B cell (primary cell): ENCODE measurements at regions not wholly inside any gene's neighbourhood (a gene's known extent, or its start where the extent isn't known, plus 50 kb on each side); places are given as distances from the start of the nearest gene placed in this dataset.

Experiments used
- ATAC-seq: fragments of 200-7000 bp; cut with Tn5 transposase; one replicate; pipeline ENCODE4 v1.10.0; 2021; ENCODE audit warnings: low read depth, mild to moderate bottlenecking, moderate number of reproducible peaks, moderate library complexity
- CTCF ChIA-PET: fragments of 350-600 bp; sonication (Branson Sonifier 250); formaldehyde crosslinking; loops from one replicate; lab custom pipeline; 2021; ENCODE audit warnings: antibody characterized with exemption, inconsistent platforms; lab: Charles Lee
- POLR2A ChIA-PET: fragments of 350-600 bp; sonication (Branson Sonifier 250); formaldehyde crosslinking; loops from one replicate; lab custom pipeline; 2021; ENCODE audit warnings: antibody characterized with exemption; lab: Charles Lee
- DNase-seq: peaks from one replicate; pipeline ENCODE4 v3.0.0; 2013
- H2AFZ ChIP-seq: 2 replicates; pipeline ENCODE4 v1.6.1; 2012; ENCODE audit warnings: mild to moderate bottlenecking, low read depth, low read length; ENCODE audit not compliant: insufficient read depth, poor library complexity, severe bottlenecking
- H3K27ac ChIP-seq, 2 donors: 1 replicate in 1 of 2; 2 replicates in 1 of 2; pipeline ENCODE4 v1.5.1; 2012 to 2013; ENCODE audit warnings: low read length in 2 of 2, mild to moderate bottlenecking in 2 of 2, moderate library complexity in 1 of 2
- H3K27me3 ChIP-seq, 4 experiments: fragments of 200-600 bp in 1 of 4; sonication (generic) in 1 of 4; replicated peaks in 1 of 4; 1 replicate in 2 of 4; 2 replicates in 2 of 4; pipeline versions ENCODE4 v1.6.1 to v1.7.0; 2013 to 2016; ENCODE audit warnings: low read length in 3 of 4, mild to moderate bottlenecking in 2 of 4, mixed read lengths in 1 of 4, moderate library complexity in 1 of 4; ENCODE audit not compliant: insufficient read depth in 4 of 4, control insufficient read depth in 3 of 4; ENCODE audit errors: control extremely low read depth in 1 of 4
- H3K36me3 ChIP-seq, 2 experiments: replicated peaks in 1 of 2; 1 replicate in 1 of 2; 2 replicates in 1 of 2; pipeline versions ENCODE4 v1.6.1 to v1.7.1; 2013; ENCODE audit warnings: low read length in 1 of 2; ENCODE audit not compliant: insufficient read depth in 2 of 2, control insufficient read depth in 1 of 2; ENCODE audit errors: control extremely low read depth in 1 of 2, extremely low read depth in 1 of 2
- H3K4me1 ChIP-seq, 2 donors: fragments of 200-600 bp in 1 of 2; sonication (generic) in 1 of 2; 1 replicate in 1 of 2; 2 replicates in 1 of 2; pipeline versions ENCODE4 v1.5.1 to v1.6.1; 2013 to 2017; ENCODE audit warnings: low read length in 2 of 2; ENCODE audit not compliant: control insufficient read depth in 2 of 2, insufficient read depth in 2 of 2
- H3K4me2 ChIP-seq: replicated peaks from 2 replicates; pipeline ENCODE3; 2012; ENCODE audit warnings: mild to moderate bottlenecking, low read depth, low read length; ENCODE audit not compliant: poor library complexity, severe bottlenecking
- H3K4me3 ChIP-seq, 5 experiments: fragments of 200-600 bp in 1 of 5; sonication (generic) in 1 of 5; 1 replicate in 3 of 5; 2 replicates in 2 of 5; pipeline versions ENCODE4 v1.5.1 to v1.7.0; 2011 to 2016; ENCODE audit warnings: low read length in 4 of 5, mild to moderate bottlenecking in 4 of 5, low read depth in 2 of 5, control low read depth in 1 of 5, moderate library complexity in 1 of 5; ENCODE audit not compliant: insufficient read depth in 1 of 5; ENCODE audit errors: control extremely low read depth in 1 of 5, extremely low read depth in 1 of 5
- H3K79me2 ChIP-seq: fragments of 200-600 bp; sonication (generic); one replicate; pipeline ENCODE4 v1.6.0; 2016; ENCODE audit warnings: low read length; ENCODE audit not compliant: control insufficient read depth, insufficient read depth
- H3K9ac ChIP-seq: fragments of 200-600 bp; sonication (generic); 2 replicates; pipeline ENCODE4 v1.6.1; 2017; ENCODE audit warnings: mild to moderate bottlenecking, low read length, moderate library complexity
- H3K9me3 ChIP-seq, 3 donors: one replicate each; pipeline versions ENCODE4 v1.6.1 to v1.7.1; 2013; ENCODE audit warnings: low read length in 2 of 3; ENCODE audit not compliant: control insufficient read depth in 2 of 3, insufficient read depth in 1 of 3; ENCODE audit errors: control extremely low read depth in 1 of 3
- H4K20me1 ChIP-seq: 2 replicates; pipeline ENCODE4 v1.6.0; 2012; ENCODE audit warnings: mild to moderate bottlenecking, low read length; ENCODE audit not compliant: insufficient read depth, control insufficient read depth, poor library complexity, severe bottlenecking
- H3K27ac Mint-ChIP-seq: one replicate; pipeline ENCODE4 v1.8.0; 2021; ENCODE audit warnings: mixed read lengths
- H3K27me3 Mint-ChIP-seq: one replicate; pipeline ENCODE4 v1.8.0; 2021; ENCODE audit warnings: mixed read lengths
- H3K4me1 Mint-ChIP-seq: one replicate; pipeline ENCODE4 v1.8.0; 2021; ENCODE audit warnings: mixed read lengths
- H3K4me3 Mint-ChIP-seq: one replicate; pipeline ENCODE4 v1.8.0; 2021; ENCODE audit warnings: mixed read lengths
- H3K9me3 Mint-ChIP-seq: one replicate; pipeline ENCODE4 v1.8.0; 2022; ENCODE audit warnings: mixed read lengths; ENCODE audit not compliant: insufficient read depth
- EZH2 ChIP-seq: IDR thresholded peaks from 2 replicates; pipeline ENCODE4 v1.6.1; 2012; ENCODE audit warnings: borderline replicate concordance, low read depth, mild to moderate bottlenecking, moderate library complexity, low read length; ENCODE audit not compliant: insufficient read depth, poor library complexity, severe bottlenecking
- WGBS: methylation state at CpG from one replicate; pipeline ENCODE4 v1.1.5; 2013; ENCODE audit warnings: missing lambda C conversion rate; ENCODE audit not compliant: insufficient coverage; 5-methylcytosine and 5-hydroxymethylcytosine counted together
- intact Hi-C: fragments of 100-400 bp; cut with micrococcal nuclease; formaldehyde crosslinking; loops from one replicate; pipeline ENCODE4 v1.10.0; 2022
- TF ChIP-seq, protein P1 (sequence below): fragments of 200-600 bp; IDR thresholded peaks from one replicate; pipeline ENCODE4 v1.8.0; 2022; ENCODE audit warnings: antibody characterized with exemption, mild to moderate bottlenecking

DNA sequence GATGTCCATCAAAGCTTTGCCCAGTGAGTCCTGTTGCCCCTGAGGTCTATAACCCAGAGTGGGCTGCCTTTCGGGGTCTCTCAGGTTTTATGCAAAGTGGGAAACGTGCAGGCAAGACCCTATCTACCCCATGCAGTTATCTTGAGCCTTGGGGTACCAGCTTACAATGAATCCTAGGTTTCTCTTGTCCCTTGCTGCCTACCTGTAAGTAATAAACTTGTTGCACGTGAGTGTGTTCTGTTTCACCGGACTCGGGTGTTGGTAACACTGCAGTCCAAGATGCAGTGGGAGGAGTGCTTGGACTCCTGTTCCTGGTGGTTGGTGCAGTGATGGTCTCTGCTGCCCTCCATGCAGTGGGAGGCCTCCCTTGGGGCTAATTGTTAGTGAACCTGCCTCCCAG, 85.6 kb upstream of the ALDH1B1 start:
- CTCF ChIA-PET: no interaction called here
- Histone ChIP-seq H2AFZ (no peak overlapping the region), H3K36me3 (no peaks in the 10 kb centered on the region), H3K27ac (no peak overlapping the region), H3K27me3 (peaks cover 0 to 3% (median 0%) of the 10 kb centered on the region in 4 experiments), H3K4me1 (no peaks in the 10 kb centered on the region), H3K4me3 (no peak overlapping the region), H4K20me1 (no peaks in the 10 kb centered on the region), H3K9ac (no peak overlapping the region), H3K4me2 (no peak overlapping the region), H3K79me2 (no peaks in the 10 kb centered on the region), H3K9me3 (no peaks in the 10 kb centered on the region)
- no peak for ATAC-seq
- POLR2A ChIA-PET: no interaction called here
- TF ChIP-seq, protein P1, sequence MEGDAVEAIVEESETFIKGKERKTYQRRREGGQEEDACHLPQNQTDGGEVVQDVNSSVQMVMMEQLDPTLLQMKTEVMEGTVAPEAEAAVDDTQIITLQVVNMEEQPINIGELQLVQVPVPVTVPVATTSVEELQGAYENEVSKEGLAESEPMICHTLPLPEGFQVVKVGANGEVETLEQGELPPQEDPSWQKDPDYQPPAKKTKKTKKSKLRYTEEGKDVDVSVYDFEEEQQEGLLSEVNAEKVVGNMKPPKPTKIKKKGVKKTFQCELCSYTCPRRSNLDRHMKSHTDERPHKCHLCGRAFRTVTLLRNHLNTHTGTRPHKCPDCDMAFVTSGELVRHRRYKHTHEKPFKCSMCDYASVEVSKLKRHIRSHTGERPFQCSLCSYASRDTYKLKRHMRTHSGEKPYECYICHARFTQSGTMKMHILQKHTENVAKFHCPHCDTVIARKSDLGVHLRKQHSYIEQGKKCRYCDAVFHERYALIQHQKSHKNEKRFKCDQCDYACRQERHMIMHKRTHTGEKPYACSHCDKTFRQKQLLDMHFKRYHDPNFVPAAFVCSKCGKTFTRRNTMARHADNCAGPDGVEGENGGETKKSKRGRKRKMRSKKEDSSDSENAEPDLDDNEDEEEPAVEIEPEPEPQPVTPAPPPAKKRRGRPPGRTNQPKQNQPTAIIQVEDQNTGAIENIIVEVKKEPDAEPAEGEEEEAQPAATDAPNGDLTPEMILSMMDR: no peak
- no peak for TF ChIP-seq EZH2
- Mint-ChIP-seq H3K9me3 (no peaks in the 10 kb centered on the region), H3K4me3 (no peak overlapping the region), H3K27ac (no peak overlapping the region), H3K27me3 (peaks cover 8% of the 10 kb centered on the region), H3K4me1 (no peaks in the 10 kb centered on the region)
- 78% methylated on average over 5 of the region's 5 CpGs for WGBS
- intact Hi-C loops: no loop called here
- no peak for DNase-seq

DNA sequence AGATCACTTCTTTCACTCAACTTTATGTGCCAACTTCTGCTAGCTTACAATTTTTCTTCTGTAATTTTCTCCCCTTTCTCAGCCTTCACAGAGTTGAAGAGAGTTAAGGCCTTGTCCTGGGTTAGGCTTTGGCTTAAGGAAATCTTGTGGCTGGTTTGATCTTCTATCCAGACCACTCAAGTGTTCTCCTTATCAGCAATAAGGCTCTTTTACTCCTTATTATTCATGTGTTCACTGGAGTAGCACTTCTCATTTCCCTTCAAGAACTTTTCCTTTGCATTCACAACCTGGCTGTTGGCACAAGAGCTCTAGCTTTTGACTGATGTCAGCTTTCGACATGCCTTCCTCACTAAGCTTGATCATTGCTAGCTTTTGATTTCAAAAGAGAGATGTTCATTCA, 86.9 kb upstream of the ALDH1B1 start:
- no peak overlapping the region for H3K4me3 Mint-ChIP-seq
- Histone ChIP-seq H3K36me3 (no peaks in the 10 kb centered on the region), H3K4me2 (no peak overlapping the region), H3K79me2 (no peaks in the 10 kb centered on the region), H3K9me3 (no peaks in the 10 kb centered on the region), H3K27ac (no peak overlapping the region), H3K27me3 (peaks cover 0 to 3% (median 0%) of the 10 kb centered on the region in 4 experiments), H4K20me1 (no peaks in the 10 kb centered on the region), H3K4me1 (no peaks in the 10 kb centered on the region), H3K9ac (no peak overlapping the region), H2AFZ (no peak overlapping the region), H3K4me3 (no peak overlapping the region)
- no CpG with 5 or more reads among the region's 1 CpG for WGBS
- H3K27ac Mint-ChIP-seq: no peak overlapping the region
- ChIA-PET POLR2A (no interaction called here), CTCF (no interaction called here)
- H3K27me3 Mint-ChIP-seq: peaks cover 8% of the 10 kb centered on the region
- no peaks in the 10 kb centered on the region for H3K4me1 Mint-ChIP-seq
- intact Hi-C loops: no loop called here
- TF ChIP-seq, protein P1: no peak
- TF ChIP-seq EZH2: no peak
- ATAC-seq: no peak
- DNase-seq: no peak
- H3K9me3 Mint-ChIP-seq: no peaks in the 10 kb centered on the region
